GM18498 (cell line): ENCODE measurements at regions not wholly inside any gene's neighbourhood (a gene's known extent, or its start where the extent isn't known, plus 50 kb on each side); places are given as distances from the start of the nearest gene placed in this dataset.

Source experiments
- ATAC-seq: cut with Tn5 transposase; IDR thresholded peaks from one replicate; pipeline ENCODE4 v1.9.1; 2021; ENCODE audit warnings: mild to moderate bottlenecking, moderate library complexity; ENCODE audit not compliant: unreplicated experiment

- no peak for ATAC-seq
Observed at GRCh38 chr11:129723146-129723760, 92.4 kb upstream of the TMEM45B start.

- ATAC-seq = no peak
Observed at GRCh38 chr11:129723761-129724162, 91.9 kb upstream of the TMEM45B start.

GRCh38 chr11:129724866-129725265, 90.8 kb upstream of the TMEM45B start:
- ATAC-seq = no peak

- ATAC-seq = no peak
Observed at GRCh38 chr11:129726179-129726578, 89.5 kb upstream of the TMEM45B start.

- ATAC-seq = no peak
Observed at GRCh38 chr11:129728581-129728980, 87.1 kb upstream of the TMEM45B start.

GRCh38 chr11:129729216-129729615, 86.4 kb upstream of the TMEM45B start:
- ATAC-seq = no peak

GRCh38 chr11:129729823-129730222, 85.8 kb upstream of the TMEM45B start:
- ATAC-seq = no peak

- no peak for ATAC-seq
Observed at GRCh38 chr11:129731316-129731715, 84.3 kb upstream of the TMEM45B start.

GRCh38 chr11:129732941-129733340, 82.7 kb upstream of the TMEM45B start:
- ATAC-seq = no peak

- no peak for ATAC-seq
Observed at GRCh38 chr11:129733384-129733783, 82.3 kb upstream of the TMEM45B start.

- ATAC-seq = no peak
Observed at GRCh38 chr11:129733981-129734380, 81.7 kb upstream of the TMEM45B start.

GRCh38 chr11:129734654-129735053, 81.0 kb upstream of the TMEM45B start:
- no peak for ATAC-seq

- ATAC-seq = no peak
Observed at GRCh38 chr11:129737831-129738230, 77.8 kb upstream of the TMEM45B start.

- no peak for ATAC-seq
Observed at GRCh38 chr11:129738242-129738641, 77.4 kb upstream of the TMEM45B start.

GRCh38 chr11:129739339-129739738, 76.3 kb upstream of the TMEM45B start:
- no peak for ATAC-seq

GRCh38 chr11:129740125-129740719, 75.4 kb upstream of the TMEM45B start:
- ATAC-seq = no peak

GRCh38 chr11:129743112-129743815, 72.4 kb upstream of the TMEM45B start:
- ATAC-seq = no peak

- no peak for ATAC-seq
Observed at GRCh38 chr11:129747071-129747470, 68.6 kb upstream of the TMEM45B start.

GRCh38 chr11:129749141-129749540, 66.5 kb upstream of the TMEM45B start:
- ATAC-seq = no peak

- ATAC-seq = peak; percentile 93
Observed at GRCh38 chr11:129750343-129751292, 65.0 kb upstream of the TMEM45B start.

- no peak for ATAC-seq
Observed at GRCh38 chr11:129751511-129751910, 64.1 kb upstream of the TMEM45B start.
